ENCODE measurements at regions not wholly inside any gene's neighbourhood (a gene's known extent, or its start where the extent isn't known, plus 50 kb on each side); places are given as distances from the start of the nearest gene placed in this dataset.

DNA sequence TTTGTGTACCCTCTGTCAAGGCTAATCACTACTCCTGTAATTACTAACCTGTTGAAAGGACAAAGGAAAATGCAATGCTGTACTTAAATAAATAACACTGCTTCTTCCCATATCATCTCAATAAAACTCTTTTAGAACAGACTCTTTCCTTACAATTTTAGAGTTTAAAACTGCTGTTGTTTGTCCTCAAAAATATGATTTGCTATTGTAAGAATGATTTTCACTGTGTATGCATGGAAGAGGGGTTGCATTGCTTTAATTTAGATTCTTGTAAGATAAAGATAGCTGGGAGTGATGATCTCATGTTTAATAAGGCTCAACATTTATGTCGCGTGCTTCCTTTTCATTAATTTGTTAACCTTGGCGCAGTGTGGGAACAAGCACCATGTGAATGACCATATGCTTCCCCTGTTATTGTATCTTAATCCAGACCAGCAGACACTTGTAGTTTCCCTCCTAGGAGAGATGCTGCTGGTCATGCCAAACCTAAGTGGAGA lies 89.8 kb upstream of the ATXN1 start:
- DNase-seq (ENCODE audit: low read depth) = no peak

DNA sequence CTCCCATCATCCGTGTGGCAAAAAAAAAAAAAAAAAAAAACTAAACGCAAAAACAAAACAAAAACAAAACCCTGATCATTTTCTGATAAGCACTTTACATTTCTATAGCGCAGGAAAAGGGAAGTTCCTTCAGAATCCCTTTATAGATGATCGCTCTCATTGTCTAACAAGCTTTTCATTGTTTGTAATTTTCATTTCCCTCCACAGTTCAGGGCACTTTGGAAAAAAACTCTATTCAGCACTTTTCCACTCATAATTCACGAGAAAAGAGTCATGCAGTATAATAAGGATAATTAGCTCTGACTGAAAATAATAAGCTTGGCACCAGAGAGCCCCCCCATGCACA lies 89.4 kb upstream of the ATXN1 start:
- DNase-seq (ENCODE audit: low read depth) = no peak

DNA sequence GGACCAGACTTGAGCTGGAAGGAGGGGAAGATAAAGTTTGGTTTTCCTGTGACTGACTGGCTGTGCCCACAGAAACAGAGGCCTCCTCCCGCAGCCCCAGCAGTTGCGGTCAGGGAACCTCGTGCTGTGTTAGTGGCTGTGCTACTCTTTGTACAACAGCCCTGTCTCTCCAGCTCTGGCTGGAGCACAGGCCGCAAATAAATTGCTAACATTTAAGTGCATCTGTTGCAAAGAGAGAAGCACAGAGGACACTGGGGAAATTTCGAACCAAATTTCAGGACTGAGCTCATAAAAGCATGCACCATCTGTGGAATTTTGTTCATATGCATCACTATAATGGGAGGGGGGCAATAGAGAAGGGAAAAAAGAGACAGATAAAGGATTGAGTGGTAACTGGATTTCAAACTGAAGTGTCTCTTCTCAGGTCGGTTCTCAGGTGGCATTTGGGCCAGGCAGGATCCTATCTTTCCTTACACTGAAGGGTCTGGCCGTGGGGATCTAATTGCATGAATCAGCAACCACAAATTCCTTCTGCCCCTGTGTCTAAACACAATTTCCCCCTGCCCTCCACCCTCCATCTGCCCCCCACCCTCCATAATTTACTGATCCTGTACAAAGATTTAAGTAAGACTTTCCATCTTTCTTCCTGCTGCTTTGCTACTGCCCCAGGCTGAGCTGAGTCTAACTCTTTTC lies 88.9 kb upstream of the ATXN1 start:
- DNase-seq (ENCODE audit: low read depth) = no peak

DNA sequence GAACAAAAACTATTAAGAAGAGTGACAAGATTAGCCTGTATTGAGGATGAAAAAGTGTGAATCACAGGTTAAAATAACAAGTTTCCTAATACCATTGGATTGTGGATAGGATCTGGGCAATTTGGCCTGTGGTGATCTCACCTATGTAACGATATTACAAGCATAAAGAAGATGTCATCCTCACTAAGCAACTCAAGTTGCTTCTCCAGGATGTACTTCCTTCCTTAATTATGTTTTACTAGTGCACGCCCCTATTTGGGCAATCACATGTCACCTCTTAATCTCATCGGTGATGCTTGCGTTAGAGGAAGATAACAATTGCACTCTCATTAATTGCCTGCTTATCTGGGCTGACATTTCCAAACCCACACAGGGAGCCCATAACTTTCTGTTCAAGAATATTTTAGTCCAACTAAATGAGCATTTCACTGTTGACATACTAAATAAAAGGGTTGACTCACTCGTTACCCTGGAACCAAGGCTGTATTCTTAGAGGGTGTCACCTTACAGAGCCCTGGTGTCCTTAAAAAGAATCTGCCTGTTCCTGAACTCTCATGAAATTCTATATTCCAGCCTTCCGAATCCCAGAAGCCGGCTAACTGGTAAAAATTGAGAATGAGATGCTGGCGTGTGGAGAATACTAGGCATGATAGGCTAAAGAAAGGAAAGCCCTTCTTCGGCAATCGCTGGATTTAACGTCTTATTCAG lies 88.2 kb upstream of the ATXN1 start:
- no peak for DNase-seq (ENCODE audit: low read depth)

DNA sequence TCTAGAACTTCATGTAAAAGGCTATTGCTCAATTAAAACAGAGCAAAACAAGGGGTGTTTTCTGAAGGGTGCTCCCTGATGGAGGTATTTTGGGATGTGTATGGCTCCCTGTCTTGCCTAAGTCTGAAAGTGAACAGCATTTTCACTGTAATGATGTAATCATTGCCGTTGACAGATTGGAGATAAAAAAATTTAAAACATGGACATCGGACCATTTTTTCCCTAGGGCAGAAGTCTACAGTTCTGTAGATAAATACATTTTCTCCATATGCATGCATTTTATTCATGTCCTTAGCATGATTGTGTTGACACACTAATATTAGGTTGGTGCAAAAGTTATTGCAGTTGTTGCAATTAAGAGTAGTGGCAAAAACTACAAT lies 85.1 kb upstream of the ATXN1 start:
- DNase-seq (ENCODE audit: low read depth) = no peak

DNA sequence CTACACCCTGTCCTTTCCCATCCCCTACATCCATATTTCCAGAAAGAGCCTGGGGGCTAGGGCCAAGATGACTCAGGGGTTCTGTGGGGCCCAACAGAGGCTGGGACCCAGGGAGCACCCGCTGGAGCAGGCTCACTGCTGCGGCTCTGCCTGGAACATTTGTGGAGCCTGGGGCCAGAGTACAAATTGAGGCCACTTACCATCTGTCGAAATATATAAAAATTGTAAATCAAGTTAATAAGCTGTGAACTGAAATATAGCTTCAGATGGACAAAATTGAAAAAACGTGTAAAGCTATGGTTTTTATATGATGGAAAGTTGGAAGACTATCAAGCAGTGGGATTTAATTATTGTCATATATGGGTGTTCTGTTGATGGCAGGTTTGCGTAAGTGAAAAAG lies 82.9 kb upstream of the ATXN1 start:
- DNase-seq (ENCODE audit: low read depth) = no peak

DNA sequence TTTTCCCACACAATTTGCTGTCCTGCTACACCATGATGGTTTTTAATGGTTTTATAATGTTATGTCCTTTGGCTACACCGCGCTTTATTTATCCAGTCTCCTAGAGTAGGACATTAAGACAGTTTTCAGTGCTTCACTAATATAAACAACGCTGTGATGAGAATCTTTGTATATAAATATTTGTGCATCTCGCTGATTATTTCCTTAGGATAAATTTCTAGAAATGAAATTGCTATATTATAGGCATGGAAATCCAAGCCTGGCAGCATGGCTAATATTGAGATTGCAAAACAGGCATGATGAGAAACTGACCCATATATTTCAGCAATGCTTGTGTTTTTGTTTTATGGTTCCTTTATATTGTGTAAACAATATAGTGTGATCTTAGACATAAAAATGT lies 81.4 kb upstream of the ATXN1 start:
- no peak for DNase-seq (ENCODE audit: low read depth)

DNA sequence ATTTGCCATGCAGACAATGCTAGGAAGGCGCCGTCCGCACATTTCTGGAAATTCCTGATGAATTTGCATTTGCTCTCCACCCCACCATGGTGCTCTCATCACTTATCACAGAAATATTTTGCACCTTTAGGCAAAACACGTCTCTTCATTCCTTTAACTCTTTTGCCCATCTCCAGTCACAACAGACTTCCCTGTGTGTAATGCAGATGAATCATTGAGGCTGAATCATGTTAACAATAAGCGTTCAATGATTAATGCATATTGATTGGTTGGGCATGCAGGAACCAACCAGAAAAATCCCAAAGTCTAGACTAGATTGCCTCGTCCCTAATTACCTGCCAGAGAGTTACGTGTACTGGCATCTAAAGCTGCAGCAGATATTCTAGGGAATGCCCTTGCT lies 80.0 kb upstream of the ATXN1 start:
- no peak for DNase-seq (ENCODE audit: low read depth)

DNA sequence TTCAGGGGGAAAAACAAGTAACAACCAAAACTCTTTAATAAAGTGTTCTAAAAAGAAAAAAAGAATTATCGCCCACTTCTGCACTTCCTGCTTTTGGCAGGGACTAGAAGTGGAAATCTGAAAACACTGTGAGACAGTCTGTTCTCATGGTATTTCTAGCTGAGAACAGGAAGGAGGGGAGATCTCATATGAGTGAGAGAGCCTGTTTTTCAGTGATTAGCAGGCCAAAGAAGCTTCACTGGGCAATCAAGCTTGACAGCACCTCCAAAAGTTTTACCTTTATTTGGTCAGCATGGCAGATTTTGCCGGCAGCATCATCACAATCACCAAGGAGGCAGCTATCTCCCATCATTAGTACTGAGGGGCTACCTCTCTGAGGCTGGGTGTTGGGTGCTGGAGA lies 79.5 kb upstream of the ATXN1 start:
- DNase-seq (ENCODE audit: low read depth) = no peak

DNA sequence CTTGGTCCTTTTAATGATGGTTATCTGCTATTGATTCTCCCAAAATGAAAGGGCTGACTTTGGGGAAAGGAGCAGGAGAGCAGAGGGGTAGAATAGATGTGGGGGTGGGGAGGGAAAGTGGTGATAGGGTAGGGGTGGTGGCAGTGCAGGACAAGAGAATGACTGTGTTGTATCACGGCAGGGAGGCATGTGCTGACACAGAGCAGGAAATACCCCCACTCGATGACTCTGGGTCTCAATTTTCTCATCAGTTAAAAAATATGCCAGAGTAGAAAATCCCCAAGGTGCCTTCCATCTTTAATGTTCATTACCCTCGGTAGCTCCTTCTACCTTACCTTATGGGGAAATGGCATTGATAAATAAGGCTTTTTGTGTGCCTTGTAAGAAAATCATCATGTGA lies 79.0 kb upstream of the ATXN1 start:
- no peak for DNase-seq (ENCODE audit: low read depth)

DNA sequence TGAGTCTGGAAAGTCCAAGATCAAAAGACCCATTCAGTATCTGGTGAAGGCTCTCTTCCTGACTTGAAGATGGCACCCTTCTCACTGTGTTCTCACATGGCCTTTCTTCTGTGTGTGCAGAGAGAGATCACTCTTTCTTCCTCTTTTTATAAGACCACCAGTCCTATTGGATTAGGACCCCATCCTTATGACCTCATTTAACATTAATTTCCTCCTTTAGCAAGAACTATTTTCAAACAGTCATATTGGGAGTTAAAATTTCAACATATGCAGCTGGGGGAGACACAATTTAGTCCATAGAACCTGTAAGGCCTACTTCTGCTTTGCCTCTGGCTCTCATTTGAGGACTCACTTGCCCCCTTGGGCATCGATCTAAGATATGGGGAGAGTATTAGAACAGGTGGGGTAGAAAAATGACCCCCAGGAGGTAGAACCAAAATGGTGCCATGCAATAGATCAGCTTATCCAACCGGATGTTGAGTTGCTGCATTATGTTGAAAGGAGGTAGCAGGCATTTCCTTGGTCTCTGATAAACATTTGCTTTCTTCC lies 78.4 kb upstream of the ATXN1 start:
- DNase-seq (ENCODE audit: low read depth) = no peak

DNA sequence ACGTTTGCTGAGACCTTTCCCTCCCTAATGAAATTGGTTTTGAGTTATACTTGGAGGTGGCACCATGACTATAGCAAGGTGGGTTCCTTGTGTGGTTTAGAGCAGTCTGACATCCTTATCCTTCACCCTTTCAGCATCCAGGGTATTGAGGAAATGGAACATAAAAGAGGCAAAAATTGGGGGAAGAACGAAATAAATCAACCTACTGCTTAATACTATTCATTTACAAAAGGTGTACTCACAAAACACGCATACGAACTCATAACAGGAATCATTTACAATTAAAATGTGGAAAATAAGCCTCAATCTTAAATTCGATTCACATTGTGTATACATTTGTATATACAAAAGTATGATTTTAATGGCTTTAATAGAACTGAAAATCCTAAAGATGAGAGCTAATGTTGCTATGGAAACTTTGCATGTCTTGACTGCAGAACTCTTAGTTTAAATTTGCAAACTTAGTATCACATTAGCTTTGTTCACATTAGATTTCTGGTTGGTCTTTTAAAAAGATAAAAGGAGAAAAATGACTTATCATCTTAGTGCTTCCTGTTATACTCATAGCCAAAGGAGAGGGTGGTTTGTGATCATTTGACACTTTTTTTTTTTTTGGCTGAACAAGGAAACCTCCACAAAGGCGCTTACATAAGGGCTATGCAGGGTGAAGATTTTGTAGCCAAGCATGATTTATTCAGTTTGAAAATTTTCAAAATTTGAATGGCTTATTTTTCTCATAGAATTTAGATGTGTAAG lies 76.1 kb upstream of the ATXN1 start:
- no peak for DNase-seq (ENCODE audit: low read depth)

DNA sequence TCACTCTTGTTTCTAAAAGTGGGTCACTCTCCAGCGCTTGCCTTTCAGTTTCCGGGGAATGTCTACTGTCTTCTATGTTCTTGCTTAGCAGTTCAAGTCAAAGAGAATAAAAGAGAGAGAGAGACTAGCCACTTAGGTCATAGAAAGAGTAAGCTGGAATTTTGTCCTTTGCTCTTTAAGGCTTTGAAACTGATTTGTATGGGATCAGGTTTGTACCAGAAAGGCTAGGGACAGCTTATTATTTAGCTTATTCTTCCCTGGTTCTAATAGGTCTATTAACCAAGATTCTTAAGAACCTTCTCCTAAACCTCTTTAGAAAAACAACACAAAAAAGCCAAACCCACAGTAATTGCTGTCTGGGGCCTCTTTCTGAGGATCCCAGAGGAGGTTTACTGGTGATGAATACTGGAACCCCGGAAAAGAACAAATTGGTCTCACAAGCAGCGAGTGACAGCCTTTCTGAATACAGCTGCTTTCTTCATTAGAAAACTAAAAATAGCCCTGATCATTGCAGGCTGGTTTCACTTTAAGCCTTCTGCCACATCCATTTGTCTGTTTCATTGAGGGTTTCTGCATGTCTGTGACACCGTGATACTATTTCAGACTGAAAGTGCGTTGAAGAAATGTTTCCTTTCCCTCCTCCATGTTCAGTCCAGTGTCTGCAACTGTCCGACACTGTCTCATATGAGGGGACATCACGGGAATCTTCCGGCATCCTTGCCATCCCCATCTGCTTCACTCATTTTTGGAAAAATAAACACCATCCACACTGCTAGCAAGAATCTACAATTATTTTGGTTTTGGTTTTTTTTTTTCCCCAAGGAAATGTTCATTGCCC lies 75.1 kb upstream of the ATXN1 start:
- DNase-seq (ENCODE audit: low read depth) = no peak

DNA sequence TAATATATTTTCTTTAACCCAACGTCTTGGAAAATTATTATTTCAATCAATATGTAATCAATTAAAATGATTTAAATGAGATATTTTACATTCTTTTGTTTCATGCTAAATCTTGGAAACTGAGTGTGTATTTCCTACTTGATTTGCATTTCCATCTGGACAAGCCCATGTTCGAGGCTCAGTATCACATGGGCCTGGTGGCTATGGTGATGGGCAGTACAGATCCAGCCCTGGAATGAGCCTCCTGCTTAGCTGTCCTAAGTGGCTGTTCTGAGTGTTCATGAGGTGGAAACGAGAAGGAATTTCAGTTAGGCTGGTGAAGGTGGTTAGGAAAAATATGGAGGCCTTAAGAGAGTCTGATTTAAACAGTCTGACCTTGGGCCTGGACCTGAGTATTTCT lies 73.0 kb upstream of the ATXN1 start:
- no peak for DNase-seq (ENCODE audit: low read depth)

DNA sequence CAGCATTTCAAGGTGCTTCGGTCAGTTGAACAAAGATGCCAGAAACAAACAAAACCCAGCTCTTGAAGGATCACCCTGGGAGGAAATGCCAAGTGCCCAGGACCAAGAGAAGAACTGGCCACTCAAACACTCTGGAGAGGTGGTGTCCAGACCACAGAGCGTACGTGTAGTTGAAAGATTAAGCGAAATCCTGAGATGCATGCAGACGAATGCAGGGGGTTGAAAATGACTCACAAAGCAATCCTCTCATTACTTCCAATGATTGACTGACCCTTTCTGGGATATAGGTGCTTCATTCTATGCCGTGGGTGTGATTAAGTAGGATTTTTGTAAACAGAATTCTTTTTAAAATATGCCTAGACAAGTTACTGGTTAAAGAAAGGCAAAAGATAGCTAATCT lies 71.5 kb upstream of the ATXN1 start:
- no peak for DNase-seq (ENCODE audit: low read depth)

DNA sequence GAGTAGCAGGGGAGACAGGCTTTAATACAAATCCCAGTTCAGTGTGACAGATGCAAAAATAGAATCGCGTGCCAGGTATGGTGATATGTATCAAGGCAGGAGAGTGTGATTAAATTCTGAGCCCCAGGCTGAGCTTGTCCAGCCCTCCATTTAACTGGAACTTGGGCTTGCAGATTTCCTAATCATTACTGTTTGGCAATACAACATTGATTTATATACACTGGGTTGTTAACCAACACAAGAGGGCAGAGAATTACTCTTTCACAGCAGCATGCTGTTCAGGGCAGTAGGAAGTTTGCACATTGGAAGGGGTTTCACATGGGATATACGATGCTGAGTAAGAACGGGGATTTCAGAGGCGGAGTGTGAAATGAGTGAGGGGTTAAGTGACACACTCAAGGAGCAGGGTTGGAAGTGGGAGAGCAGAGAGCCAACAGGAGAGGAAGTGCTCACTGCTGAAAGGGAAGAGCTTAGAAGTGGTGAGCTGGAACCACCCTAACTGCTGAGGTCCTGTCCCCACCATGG lies 70.8 kb upstream of the ATXN1 start:
- DNase-seq (ENCODE audit: low read depth) = no peak

DNA sequence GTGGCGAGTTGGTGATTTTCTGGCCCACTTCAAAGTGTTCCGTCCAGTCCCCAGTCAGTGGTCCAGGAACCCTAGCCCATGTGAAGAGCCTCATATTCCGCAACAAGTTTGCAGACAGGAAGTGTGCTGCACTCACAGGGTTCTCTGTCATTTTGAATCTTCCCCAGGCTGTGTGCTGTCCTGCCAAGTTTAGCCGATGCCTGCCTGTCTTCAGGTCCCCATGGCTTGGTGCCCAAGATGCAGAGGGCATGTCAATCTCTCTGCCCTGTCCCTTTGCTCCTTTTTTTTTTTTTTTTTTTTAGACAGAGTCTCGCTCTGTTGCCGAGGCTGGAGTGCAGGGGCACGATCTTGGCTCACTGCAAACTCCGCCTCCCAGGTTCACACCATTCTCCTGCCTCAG lies 69.9 kb upstream of the ATXN1 start:
- DNase-seq (ENCODE audit: low read depth) = no peak

DNA sequence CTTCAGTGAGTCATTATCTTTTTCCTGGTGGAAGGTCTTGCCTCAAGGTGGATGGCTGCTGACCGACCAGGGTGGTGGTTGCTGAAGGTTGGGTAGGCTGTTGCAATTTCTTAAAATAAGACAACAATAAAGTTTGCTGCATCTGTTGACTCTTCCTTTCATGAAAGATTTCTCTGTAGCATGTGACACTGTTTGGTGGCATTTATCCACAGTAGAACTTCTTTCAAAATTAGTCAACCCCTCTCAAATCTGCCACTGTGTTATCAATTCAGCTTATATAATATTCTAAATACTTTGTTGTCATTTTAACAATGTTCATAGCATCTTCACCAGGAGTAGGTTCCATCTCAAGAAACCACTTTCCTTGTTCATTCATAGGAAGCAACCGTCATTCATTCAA lies 66.8 kb upstream of the ATXN1 start:
- no peak for DNase-seq (ENCODE audit: low read depth)

DNA sequence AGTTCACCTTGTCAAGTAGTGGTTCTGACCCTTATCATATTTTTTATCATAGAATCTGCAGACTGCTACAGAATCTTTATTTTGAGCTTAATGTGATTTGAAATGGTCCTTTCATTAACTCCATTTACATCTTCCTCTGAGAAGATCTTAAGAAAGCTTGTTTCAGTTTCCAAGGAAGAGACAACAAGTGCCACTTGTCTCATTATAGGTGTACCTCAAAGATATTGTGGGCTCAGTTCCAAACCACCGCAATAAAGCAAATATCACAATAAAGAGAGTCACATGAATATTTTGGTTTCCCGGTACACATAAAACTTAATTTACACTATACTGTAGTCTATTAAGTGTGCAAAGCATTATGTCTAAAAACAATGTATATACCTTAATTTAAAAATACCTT lies 66.4 kb upstream of the ATXN1 start:
- no peak for DNase-seq (ENCODE audit: low read depth)

DNA sequence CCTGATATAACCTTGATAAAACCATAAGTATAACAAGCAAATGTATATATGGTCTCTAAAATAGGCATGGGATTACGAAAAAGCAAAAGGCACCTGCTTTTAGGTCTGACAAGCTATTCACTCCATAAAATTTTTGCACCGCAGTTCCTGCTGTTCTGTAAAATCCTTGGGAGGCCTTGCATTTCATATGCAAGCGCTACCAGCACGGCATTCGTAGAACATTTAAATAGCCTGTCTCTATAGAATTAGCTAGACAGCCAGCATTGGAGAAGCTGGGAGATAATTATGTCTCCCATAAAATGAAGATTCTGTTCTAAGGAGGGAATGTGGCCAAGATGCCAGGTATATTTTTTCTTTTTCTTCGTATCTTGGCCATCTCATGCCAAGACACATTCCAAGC lies 64.5 kb upstream of the ATXN1 start:
- DNase-seq (ENCODE audit: low read depth) = no peak

DNA sequence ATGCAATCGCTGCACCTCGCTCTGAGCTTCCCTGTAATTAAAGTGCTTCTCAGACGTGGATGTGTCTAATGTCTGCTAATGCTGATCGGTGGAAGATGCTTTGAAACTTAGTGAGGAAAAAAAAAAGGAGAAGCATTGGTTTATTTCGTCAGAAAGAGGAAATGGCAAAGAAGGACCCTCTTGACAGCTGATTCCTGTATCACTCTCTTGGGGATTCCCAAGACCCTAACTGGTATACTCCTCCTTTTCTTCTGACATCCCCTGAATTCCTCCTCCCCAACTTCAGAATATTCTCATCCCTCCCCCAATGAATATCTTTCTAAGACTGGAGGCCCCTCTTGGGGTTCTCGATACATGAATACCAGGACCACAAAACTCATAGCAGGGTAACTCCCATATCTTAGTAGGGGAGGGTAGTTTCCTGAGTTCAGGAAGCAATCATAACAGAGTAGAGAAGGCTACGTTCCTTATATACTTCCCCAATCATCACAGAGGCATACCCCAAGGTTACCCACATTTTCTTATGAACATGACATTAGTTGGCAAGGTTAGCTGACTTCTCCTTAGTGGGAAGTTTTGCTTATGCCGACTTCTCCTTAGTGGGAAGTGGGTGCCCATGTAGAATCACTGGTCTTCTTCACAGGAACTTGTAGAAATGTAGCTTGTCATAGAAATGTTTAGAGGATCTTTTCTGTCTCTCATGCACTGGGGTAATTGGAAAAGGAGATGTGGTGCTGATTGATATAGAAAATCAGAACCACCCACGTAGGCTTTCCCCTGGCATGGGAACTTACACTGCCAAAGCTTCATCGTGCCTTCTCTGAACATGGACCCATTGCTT lies 63.8 kb upstream of the ATXN1 start:
- no peak for DNase-seq (ENCODE audit: low read depth)
